Testis (tissue), 2 donors: ENCODE measurements at regions not wholly inside any gene's neighbourhood (a gene's known extent, or its start where the extent isn't known, plus 50 kb on each side); places are given as distances from the start of the nearest gene placed in this dataset.

Source experiments
- DNase-seq: peaks from one replicate; pipeline ENCODE4 v3.0.0-alpha.2; 2019
- H3K27ac ChIP-seq, 2 donors: fragments of 200-600 bp; sonication (generic); one replicate each; pipeline ENCODE4 v1.5.1; 2019
- H3K27me3 ChIP-seq: fragments of 200-600 bp; sonication (generic); one replicate; pipeline ENCODE4 v1.5.1; 2019
- H3K36me3 ChIP-seq: fragments of 200-600 bp; sonication (generic); one replicate; pipeline ENCODE4 v1.5.1; 2017; ENCODE audit warnings: low read depth; ENCODE audit errors: missing control alignments
- H3K4me1 ChIP-seq: fragments of 200-600 bp; sonication (generic); one replicate; pipeline ENCODE4 v1.5.1; 2019
- H3K4me3 ChIP-seq, 2 donors: fragments of 200-600 bp; sonication (generic); one replicate each; pipeline ENCODE4 v1.5.1; 2017 to 2019
- H3K9me3 ChIP-seq: fragments of 200-600 bp; sonication (generic); one replicate; pipeline ENCODE4 v1.5.1; 2017
- POLR2A ChIP-seq: fragments of 450-650 bp; IDR thresholded peaks from one replicate; pipeline ENCODE4 v1.6.1; 2017; ENCODE audit warnings: antibody characterized with exemption, mild to moderate bottlenecking, moderate library complexity
- WGBS, 2 donors: methylation state at CpG; one replicate each; pipeline ENCODE4 v1.1.5; 2018; 5-methylcytosine and 5-hydroxymethylcytosine counted together
- intact Hi-C: fragments of 100-400 bp; cut with DNase I; formaldehyde crosslinking; loops from one replicate; pipeline ENCODE4 v1.15.1; 2023; ENCODE audit warnings: low total_unique reads
- TF ChIP-seq, protein P1 (sequence below), 3 experiments: fragments of 450-650 bp in 2 of 3; fragments of 200-600 bp in 1 of 3; sonication (generic) in 1 of 3; IDR thresholded peaks; one replicate each; pipeline ENCODE4 v1.5.1; 2016 to 2019; ENCODE audit warnings: antibody characterized with exemption in 3 of 3, mild to moderate bottlenecking in 2 of 3, moderate library complexity in 1 of 3

DNA sequence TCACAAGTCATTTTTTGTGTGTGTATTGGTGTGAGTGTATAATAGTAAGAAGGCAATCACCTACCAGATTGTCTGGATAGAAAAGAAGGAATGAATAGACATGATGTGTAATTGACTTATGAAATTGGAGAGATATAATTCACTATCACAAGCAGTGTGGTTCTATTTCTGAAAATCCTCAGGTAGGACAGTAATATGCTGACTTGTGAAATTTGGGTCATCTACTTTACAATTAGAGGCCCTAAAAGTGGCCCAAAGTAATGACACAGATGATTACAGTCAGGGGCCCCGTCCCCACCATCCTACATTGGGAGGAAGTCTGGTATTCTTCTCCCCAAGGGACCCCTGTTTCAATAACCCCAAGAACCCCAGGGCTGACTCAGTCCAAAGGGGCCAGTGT lies 73.6 kb upstream of the SELENOK start:
- Histone ChIP-seq H3K9me3 (no peaks in the 10 kb centered on the region), H3K27ac (no peak overlapping the region), H3K36me3 (no peaks in the 10 kb centered on the region), H3K4me1 (no peaks in the 10 kb centered on the region), H3K4me3 (no peak overlapping the region), H3K27me3 (no peaks in the 10 kb centered on the region)
- intact Hi-C loops: no loop called here
- no peak for DNase-seq
- TF ChIP-seq, protein P1, sequence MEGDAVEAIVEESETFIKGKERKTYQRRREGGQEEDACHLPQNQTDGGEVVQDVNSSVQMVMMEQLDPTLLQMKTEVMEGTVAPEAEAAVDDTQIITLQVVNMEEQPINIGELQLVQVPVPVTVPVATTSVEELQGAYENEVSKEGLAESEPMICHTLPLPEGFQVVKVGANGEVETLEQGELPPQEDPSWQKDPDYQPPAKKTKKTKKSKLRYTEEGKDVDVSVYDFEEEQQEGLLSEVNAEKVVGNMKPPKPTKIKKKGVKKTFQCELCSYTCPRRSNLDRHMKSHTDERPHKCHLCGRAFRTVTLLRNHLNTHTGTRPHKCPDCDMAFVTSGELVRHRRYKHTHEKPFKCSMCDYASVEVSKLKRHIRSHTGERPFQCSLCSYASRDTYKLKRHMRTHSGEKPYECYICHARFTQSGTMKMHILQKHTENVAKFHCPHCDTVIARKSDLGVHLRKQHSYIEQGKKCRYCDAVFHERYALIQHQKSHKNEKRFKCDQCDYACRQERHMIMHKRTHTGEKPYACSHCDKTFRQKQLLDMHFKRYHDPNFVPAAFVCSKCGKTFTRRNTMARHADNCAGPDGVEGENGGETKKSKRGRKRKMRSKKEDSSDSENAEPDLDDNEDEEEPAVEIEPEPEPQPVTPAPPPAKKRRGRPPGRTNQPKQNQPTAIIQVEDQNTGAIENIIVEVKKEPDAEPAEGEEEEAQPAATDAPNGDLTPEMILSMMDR (IDR thresholded peaks at IDR 0.05): no peak
- no peak for TF ChIP-seq POLR2A
- 100% methylated on average over 1 of the region's 1 CpG for WGBS, 2 donors

DNA sequence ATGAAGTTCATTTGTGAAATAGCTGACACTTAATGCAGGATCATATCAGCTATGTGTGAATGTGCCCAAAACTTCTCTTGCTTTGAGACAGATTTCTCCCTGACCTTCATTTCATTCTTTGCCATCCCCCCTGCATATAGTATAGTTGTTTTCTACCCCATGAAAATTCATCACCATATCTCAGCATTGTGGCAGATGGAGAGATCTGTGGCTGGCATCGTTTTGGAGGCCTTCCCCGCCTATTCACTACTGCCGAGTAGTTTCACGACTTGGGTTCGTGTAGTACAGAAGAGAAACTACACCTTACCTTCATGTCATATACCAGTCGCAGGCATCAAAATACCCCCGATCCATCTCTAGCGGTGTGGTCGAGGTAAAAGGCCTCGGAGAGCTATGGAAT lies 66.2 kb upstream of the SELENOK start:
- no peak overlapping the region for H3K27ac ChIP-seq
- intact Hi-C loops: no loop called here
- H3K4me1 ChIP-seq: no peaks in the 10 kb centered on the region
- H3K4me3 ChIP-seq: no peak overlapping the region
- no peak for TF ChIP-seq POLR2A
- TF ChIP-seq, protein P1 (IDR thresholded peaks at IDR 0.05): no peak
- no peaks in the 10 kb centered on the region for H3K36me3 ChIP-seq
- H3K9me3 ChIP-seq: no peaks in the 10 kb centered on the region
- no peaks in the 10 kb centered on the region for H3K27me3 ChIP-seq
- 95 to 97% methylated on average over 10 of the region's 10 CpGs for WGBS, 2 donors
- DNase-seq: no peak

DNA sequence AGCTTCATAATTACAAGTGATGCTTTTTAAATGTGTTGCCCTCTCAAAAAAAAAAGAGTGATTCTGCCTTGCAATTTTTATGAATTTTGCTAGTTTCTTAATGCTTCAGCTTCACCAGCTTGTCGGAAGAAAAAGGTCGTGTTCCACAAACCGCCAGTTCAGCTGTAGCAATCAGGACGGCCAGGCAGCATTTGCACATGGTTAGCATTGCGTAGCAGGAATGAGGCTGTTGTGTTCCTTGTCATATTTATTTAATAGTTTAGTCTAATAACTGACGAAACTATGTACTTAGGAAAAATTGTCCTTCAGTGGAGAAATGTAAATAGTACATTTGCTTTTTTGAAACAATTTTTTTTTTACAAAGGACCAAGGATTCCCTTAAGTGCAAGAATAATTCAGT lies 64.9 kb upstream of the SELENOK start:
- 39 to 61% methylated on average over 6 of the region's 6 CpGs for WGBS, 2 donors

DNA sequence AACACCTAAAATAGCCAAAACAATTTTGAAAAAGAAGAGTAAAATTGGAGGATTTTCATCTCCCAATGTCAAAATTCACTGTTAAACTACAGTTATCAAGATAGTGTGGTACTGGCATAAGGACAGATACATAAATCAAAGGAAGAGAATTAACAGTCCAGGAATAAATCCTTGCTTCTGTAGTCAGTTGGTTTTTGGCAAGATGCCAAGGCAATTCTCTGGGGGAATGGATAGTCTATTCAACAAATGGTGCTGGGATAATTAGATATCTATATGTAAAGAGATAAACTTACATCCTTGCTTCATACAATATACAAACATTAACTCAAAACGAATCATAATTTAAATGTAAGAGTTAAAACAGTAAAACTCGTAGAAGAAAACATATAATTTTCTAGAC lies 57.9 kb upstream of the SELENOK start:
- Histone ChIP-seq H3K4me3 (no peak overlapping the region), H3K4me1 (no peaks in the 10 kb centered on the region), H3K27me3 (no peaks in the 10 kb centered on the region), H3K27ac (no peak overlapping the region), H3K9me3 (no peaks in the 10 kb centered on the region), H3K36me3 (no peaks in the 10 kb centered on the region)
- intact Hi-C loops: no loop called here
- 58 to 59% methylated on average over 2 of the region's 2 CpGs for WGBS, 2 donors
- TF ChIP-seq, protein P1 (IDR thresholded peaks at IDR 0.05): no peak
- no peak for TF ChIP-seq POLR2A
- DNase-seq: no peak

More for the DNA sequence above, 64.9 kb upstream of the SELENOK start:
- Histone ChIP-seq H3K27ac (no peak overlapping the region), H3K4me1 (no peaks in the 10 kb centered on the region), H3K9me3 (no peaks in the 10 kb centered on the region), H3K27me3 (no peaks in the 10 kb centered on the region), H3K36me3 (no peaks in the 10 kb centered on the region), H3K4me3 (no peak overlapping the region)
- intact Hi-C loops: no loop called here
- TF ChIP-seq, protein P1 (IDR thresholded peaks at IDR 0.05): no peak
- no peak for TF ChIP-seq POLR2A
- peak; percentile 52 for DNase-seq

DNA sequence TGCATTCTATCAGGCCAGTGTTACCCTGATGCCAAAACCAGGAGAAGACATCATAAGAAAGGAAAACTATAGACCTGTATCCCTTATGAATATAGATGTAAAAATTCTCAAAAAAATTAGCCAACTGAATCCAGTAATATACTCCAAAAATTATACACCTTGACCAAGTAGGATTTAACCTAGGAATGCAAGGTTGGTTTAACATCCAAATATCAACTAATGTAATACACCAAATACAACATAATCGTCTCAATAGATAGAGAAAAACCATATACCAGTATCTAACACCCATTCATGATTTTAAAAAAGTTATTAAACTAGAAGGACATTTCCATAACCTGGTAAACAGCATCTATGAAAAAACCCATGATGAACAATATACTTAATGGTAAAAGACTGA lies 56.5 kb upstream of the SELENOK start:
- no peak for DNase-seq
- Histone ChIP-seq H3K4me3 (no peak overlapping the region), H3K27me3 (no peaks in the 10 kb centered on the region), H3K9me3 (no peaks in the 10 kb centered on the region), H3K36me3 (no peaks in the 10 kb centered on the region), H3K27ac (no peak overlapping the region), H3K4me1 (peaks cover 4% of the 10 kb centered on the region)
- TF ChIP-seq POLR2A: no peak
- TF ChIP-seq, protein P1 (IDR thresholded peaks at IDR 0.05): no peak
- WGBS, 2 donors: 91 to 95% methylated on average over 1 of the region's 1 CpG
- intact Hi-C loops: no loop called here
